PC-3 (cell line): ENCODE measurements at regions not wholly inside any gene's neighbourhood (a gene's known extent, or its start where the extent isn't known, plus 50 kb on each side); places are given as distances from the start of the nearest gene placed in this dataset.

Experiments used
- ATAC-seq: fragments of 200-7000 bp; cut with Tn5 transposase; 2 replicates; pipeline ENCODE4 v1.9.1; 2020; ENCODE audit warnings: mild to moderate bottlenecking, moderate library complexity
- BruUV-seq: library from RNA; stranded (reverse); fragments of 400-500 nt; replicated peaks from 2 replicates; lab custom pipeline; 2021; lab: Mats Ljungman, UMichigan
- CTCF ChIA-PET: fragments of 300-600 bp; sonication (Branson Sonifier 250); formaldehyde crosslinking; loops from one replicate; lab custom pipeline; 2022; ENCODE audit warnings: antibody characterized with exemption; lab: Charles Lee
- POLR2A ChIA-PET: fragments of 300-600 bp; sonication (Branson Sonifier 250); formaldehyde crosslinking; loops from one replicate; lab custom pipeline; 2022; ENCODE audit warnings: antibody characterized with exemption; ENCODE audit not compliant: unreplicated experiment; lab: Charles Lee
- DNase-seq: peaks from one replicate; pipeline ENCODE4 v3.0.0-alpha.2; 2015
- H2AFZ ChIP-seq: fragments of 300-600 bp; sonication (generic); 2 replicates; pipeline ENCODE4 v1.6.0; 2016; ENCODE audit warnings: antibody characterized with exemption, low read length
- H3F3A ChIP-seq: fragments of 300-600 bp; sonication (generic); one replicate; pipeline ENCODE4 v1.6.0; 2017; ENCODE audit warnings: antibody characterized with exemption, low read length, control low read depth, mild to moderate bottlenecking; ENCODE audit not compliant: unreplicated experiment
- H3K27ac ChIP-seq: fragments of 300-600 bp; sonication (generic); 2 replicates; pipeline ENCODE4 v1.5.1; 2016; ENCODE audit warnings: mild to moderate bottlenecking, low read length
- H3K27me3 ChIP-seq: fragments of 300-600 bp; sonication (generic); 2 replicates; pipeline ENCODE4 v1.6.1; 2016; ENCODE audit warnings: low read length, mixed read lengths
- H3K36me3 ChIP-seq: fragments of 300-600 bp; sonication (generic); 2 replicates; pipeline ENCODE4 v1.6.1; 2016; ENCODE audit warnings: low read depth, mixed run types, low read length, mixed read lengths
- H3K4me1 ChIP-seq: fragments of 300-600 bp; sonication (generic); 2 replicates; pipeline ENCODE4 v1.5.1; 2016; ENCODE audit warnings: low read length; ENCODE audit not compliant: insufficient read depth
- H3K4me2 ChIP-seq: fragments of 300-600 bp; sonication (generic); 2 replicates; pipeline ENCODE4 v1.6.0; 2016; ENCODE audit warnings: low read length
- H3K4me3 ChIP-seq: fragments of 300-600 bp; sonication (generic); 2 replicates; pipeline ENCODE4 v1.5.1; 2016; ENCODE audit warnings: mild to moderate bottlenecking, low read length, mixed read lengths
- H3K79me2 ChIP-seq: fragments of 300-600 bp; sonication (generic); 2 replicates; pipeline ENCODE4 v1.6.1; 2017; ENCODE audit warnings: low read length, mixed read lengths
- H3K9ac ChIP-seq: fragments of 300-600 bp; sonication (generic); 2 replicates; pipeline ENCODE4 v1.6.0; 2016; ENCODE audit warnings: mild to moderate bottlenecking, low read length
- H3K9me2 ChIP-seq: fragments of 300-600 bp; sonication (generic); replicated peaks from 2 replicates; pipeline ENCODE4 v1.6.1; 2016; ENCODE audit warnings: mixed run types, low read length, mixed read lengths
- H3K9me3 ChIP-seq: fragments of 300-600 bp; sonication (generic); 2 replicates; pipeline ENCODE4 v1.6.1; 2016; ENCODE audit warnings: low read length, mixed read lengths
- H4K20me1 ChIP-seq: fragments of 300-600 bp; sonication (generic); 2 replicates; pipeline ENCODE4 v1.6.1; 2016; ENCODE audit warnings: low read length, mixed read lengths
- EZH2 ChIP-seq: fragments of 300-600 bp; sonication (generic); IDR thresholded peaks from one replicate; pipeline ENCODE4 v1.6.1; 2017; ENCODE audit warnings: antibody characterized with exemption, mild to moderate bottlenecking, low read length; ENCODE audit not compliant: unreplicated experiment
- EZH2phosphoT487 ChIP-seq: fragments of 300-600 bp; sonication (generic); IDR thresholded peaks from 2 replicates; pipeline ENCODE4 v1.6.1; 2018; ENCODE audit warnings: mild to moderate bottlenecking, antibody characterized with exemption, low read length, borderline replicate concordance
- intact Hi-C: fragments of 100-400 bp; cut with micrococcal nuclease; formaldehyde crosslinking; loops from 2 replicates; pipeline ENCODE4 v1.9.0; 2023
- TF ChIP-seq, protein P1 (sequence below): fragments of 300-600 bp; sonication (generic); conservative IDR thresholded peaks from 2 replicates; pipeline ENCODE4 v1.5.1; 2017; ENCODE audit warnings: antibody characterized with exemption, low read depth, mild to moderate bottlenecking, low read length

DNA sequence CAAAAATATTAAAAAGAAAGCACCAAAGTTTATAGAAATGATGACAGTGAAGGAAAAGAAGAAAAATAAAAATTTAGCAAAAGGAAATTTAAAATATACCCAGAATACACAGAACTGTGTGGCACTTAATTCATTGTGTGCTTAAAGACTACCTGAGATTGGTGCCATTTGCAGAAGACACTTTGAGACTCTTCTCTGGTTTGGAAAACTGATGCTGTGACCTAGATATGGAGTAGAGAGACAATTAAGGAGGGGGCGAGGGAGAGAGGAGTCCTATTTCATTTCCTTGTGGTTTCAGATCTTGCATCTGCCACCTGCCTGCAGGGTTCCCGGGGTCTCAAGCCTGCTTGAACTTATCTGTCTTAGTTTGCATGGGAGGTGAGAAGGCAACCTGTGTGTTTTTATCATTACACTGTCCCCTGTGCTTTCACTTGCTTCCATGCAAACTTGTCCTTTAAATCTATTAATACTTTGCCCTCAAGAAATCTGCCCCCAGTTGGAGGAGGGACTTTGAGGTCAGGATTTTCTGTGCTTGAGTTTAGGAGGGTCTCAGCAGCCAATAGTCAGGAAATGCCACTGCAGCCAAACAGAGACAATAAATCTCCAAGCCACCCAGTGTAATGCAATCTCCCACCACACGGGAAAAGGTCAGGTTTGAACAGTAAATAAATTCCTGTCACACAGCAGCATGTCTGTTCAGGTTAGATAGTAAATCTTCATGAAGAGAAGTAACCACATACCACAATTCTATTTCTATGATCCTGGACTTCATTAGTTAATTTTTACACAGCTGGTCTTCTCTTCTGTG is 119.4 kb downstream of the CAND1 start:
- no peak overlapping the region for H3K27ac ChIP-seq
- CTCF ChIA-PET: no interaction called here
- no peaks in the 10 kb centered on the region for H3K79me2 ChIP-seq
- no peaks in the 10 kb centered on the region for H3K4me1 ChIP-seq
- H2AFZ ChIP-seq: no peak overlapping the region
- BruUV-seq: no TSS peak
- no peaks in the 10 kb centered on the region for H3K27me3 ChIP-seq
- POLR2A ChIA-PET: interaction anchor here (0.6 kb wide), 1 partner anchor 743 kb away, joined by 3 read pairs; no protein-coding TSS in a partner anchor
- H3F3A ChIP-seq: no peaks in the 10 kb centered on the region
- no peaks in the 10 kb centered on the region for H3K9me3 ChIP-seq
- H4K20me1 ChIP-seq: no peaks in the 10 kb centered on the region
- H3K9me2 ChIP-seq: no peaks in the 10 kb centered on the region
- TF ChIP-seq, protein P1, sequence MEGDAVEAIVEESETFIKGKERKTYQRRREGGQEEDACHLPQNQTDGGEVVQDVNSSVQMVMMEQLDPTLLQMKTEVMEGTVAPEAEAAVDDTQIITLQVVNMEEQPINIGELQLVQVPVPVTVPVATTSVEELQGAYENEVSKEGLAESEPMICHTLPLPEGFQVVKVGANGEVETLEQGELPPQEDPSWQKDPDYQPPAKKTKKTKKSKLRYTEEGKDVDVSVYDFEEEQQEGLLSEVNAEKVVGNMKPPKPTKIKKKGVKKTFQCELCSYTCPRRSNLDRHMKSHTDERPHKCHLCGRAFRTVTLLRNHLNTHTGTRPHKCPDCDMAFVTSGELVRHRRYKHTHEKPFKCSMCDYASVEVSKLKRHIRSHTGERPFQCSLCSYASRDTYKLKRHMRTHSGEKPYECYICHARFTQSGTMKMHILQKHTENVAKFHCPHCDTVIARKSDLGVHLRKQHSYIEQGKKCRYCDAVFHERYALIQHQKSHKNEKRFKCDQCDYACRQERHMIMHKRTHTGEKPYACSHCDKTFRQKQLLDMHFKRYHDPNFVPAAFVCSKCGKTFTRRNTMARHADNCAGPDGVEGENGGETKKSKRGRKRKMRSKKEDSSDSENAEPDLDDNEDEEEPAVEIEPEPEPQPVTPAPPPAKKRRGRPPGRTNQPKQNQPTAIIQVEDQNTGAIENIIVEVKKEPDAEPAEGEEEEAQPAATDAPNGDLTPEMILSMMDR: peak; percentile 29; the same call in 1 of the 2 replicates
- TF ChIP-seq EZH2phosphoT487: no peak
- ATAC-seq (no peak), DNase-seq (peak; percentile 24)
- intact Hi-C loops: no loop called here
- H3K9ac ChIP-seq: no peak overlapping the region
- no peak overlapping the region for H3K4me2 ChIP-seq
- H3K4me3 ChIP-seq: no peak overlapping the region
- H3K36me3 ChIP-seq: no peaks in the 10 kb centered on the region

DNA sequence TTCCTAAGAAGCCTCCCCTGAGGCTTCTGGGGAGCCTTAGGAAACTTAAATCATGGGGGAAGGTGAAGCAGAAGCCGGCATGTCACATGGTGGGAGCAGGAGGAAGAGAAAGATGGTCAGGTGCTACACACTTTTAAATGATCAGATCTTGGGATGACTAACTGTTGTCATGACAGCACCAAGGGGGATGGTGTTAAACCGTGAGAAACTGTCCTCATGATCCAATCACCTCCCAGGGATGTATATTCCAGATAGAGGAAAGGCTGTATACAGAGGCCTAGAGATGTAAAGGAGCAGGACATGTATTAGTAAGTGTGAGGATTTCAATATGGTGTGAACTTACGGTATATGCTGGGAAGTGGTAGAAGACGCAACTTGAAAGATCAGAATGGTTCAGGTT is 121.1 kb downstream of the CAND1 start:
- no peak for DNase-seq

DNA sequence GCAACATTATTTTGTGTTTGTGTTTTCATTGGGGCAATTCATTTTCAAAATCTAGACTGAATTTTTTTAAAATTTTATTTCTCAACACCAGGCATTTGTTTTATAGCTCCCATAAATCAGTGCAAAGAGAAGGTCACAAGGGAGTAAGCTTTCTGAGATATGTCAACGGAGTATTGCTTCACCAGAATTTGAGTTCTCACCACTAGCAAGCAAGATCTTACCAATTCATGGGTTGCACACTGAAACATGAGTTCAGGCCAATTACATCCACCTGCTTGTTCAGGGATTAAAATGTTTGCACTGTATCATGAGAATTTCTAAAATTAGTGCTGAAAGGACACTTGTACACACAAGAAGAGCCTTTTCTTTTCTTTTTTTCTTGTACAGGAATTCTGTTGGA is 121.9 kb downstream of the CAND1 start:
- Histone ChIP-seq H3K4me3 (no peak overlapping the region), H3K4me1 (no peaks in the 10 kb centered on the region), H3K9me3 (no peaks in the 10 kb centered on the region), H3F3A (no peaks in the 10 kb centered on the region), H4K20me1 (no peaks in the 10 kb centered on the region), H3K36me3 (no peaks in the 10 kb centered on the region), H3K27me3 (no peaks in the 10 kb centered on the region), H2AFZ (no peak overlapping the region), H3K4me2 (no peak overlapping the region), H3K79me2 (no peaks in the 10 kb centered on the region), H3K9ac (no peak overlapping the region), H3K9me2 (no peaks in the 10 kb centered on the region), H3K27ac (no peak overlapping the region)
- POLR2A ChIA-PET: no interaction called here
- no TSS peak for BruUV-seq
- ATAC-seq: no peak
- intact Hi-C loops: no loop called here
- TF ChIP-seq, protein P1: no peak
- TF ChIP-seq EZH2phosphoT487: no peak
- TF ChIP-seq EZH2: no peak
- CTCF ChIA-PET: no interaction called here
- DNase-seq: no peak

More for the DNA sequence above, 121.1 kb downstream of the CAND1 start:
- Histone ChIP-seq H3K79me2 (no peaks in the 10 kb centered on the region), H3K4me2 (no peak overlapping the region), H3K36me3 (no peaks in the 10 kb centered on the region), H2AFZ (no peak overlapping the region), H3K27ac (no peak overlapping the region), H3K4me1 (no peaks in the 10 kb centered on the region), H4K20me1 (no peaks in the 10 kb centered on the region), H3K9ac (no peak overlapping the region), H3K4me3 (no peak overlapping the region), H3K27me3 (no peaks in the 10 kb centered on the region), H3K9me2 (no peaks in the 10 kb centered on the region), H3K9me3 (no peaks in the 10 kb centered on the region), H3F3A (no peaks in the 10 kb centered on the region)
- POLR2A ChIA-PET: no interaction called here
- no peak for ATAC-seq
- intact Hi-C loops: no loop called here
- no peak for TF ChIP-seq EZH2
- TF ChIP-seq, protein P1: no peak
- no peak for TF ChIP-seq EZH2phosphoT487
- no TSS peak for BruUV-seq
- CTCF ChIA-PET: no interaction called here
